Loucy (cell line): ENCODE measurements at regions not wholly inside any gene's neighbourhood (a gene's known extent, or its start where the extent isn't known, plus 50 kb on each side); places are given as distances from the start of the nearest gene placed in this dataset.

ENCODE experiments used
- EZH2phosphoT487 ChIP-seq: fragments of 200-600 bp; IDR thresholded peaks from 2 replicates; pipeline ENCODE4 v1.6.1; 2018; ENCODE audit warnings: antibody characterized with exemption, mild to moderate bottlenecking, moderate library complexity, borderline replicate concordance
- TF ChIP-seq, protein P1 (sequence below): fragments of 200-600 bp; sonication (generic); conservative IDR thresholded peaks from 2 replicates; pipeline ENCODE4 v1.5.1; 2014; ENCODE audit warnings: mild to moderate bottlenecking, antibody characterized with exemption, low read length

DNA sequence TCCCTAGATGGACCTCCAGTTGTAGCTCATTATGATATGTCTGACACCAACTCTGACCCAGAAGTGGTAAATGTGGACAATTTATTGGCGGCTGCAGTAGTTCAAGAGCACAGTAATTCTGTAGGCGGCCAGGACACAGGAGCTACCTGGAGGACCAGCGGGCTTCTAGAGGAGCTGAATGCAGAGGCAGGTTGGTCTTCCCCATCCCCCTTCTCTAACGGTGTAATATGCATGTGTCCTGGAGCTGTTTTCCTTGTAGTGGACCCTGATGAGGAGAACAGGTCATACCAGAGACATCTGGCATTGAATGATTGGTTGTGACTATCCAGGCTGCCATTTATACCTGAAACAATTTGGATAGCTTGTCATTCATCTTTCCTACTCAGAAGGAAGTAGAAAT lies 135.8 kb downstream of the HAUS1 start:
- TF ChIP-seq, protein P1, sequence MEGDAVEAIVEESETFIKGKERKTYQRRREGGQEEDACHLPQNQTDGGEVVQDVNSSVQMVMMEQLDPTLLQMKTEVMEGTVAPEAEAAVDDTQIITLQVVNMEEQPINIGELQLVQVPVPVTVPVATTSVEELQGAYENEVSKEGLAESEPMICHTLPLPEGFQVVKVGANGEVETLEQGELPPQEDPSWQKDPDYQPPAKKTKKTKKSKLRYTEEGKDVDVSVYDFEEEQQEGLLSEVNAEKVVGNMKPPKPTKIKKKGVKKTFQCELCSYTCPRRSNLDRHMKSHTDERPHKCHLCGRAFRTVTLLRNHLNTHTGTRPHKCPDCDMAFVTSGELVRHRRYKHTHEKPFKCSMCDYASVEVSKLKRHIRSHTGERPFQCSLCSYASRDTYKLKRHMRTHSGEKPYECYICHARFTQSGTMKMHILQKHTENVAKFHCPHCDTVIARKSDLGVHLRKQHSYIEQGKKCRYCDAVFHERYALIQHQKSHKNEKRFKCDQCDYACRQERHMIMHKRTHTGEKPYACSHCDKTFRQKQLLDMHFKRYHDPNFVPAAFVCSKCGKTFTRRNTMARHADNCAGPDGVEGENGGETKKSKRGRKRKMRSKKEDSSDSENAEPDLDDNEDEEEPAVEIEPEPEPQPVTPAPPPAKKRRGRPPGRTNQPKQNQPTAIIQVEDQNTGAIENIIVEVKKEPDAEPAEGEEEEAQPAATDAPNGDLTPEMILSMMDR: no peak
- no peak for TF ChIP-seq EZH2phosphoT487
